Aorta (tissue), 5 donors: ENCODE measurements at regions not wholly inside any gene's neighbourhood (a gene's known extent, or its start where the extent isn't known, plus 50 kb on each side); places are given as distances from the start of the nearest gene placed in this dataset.

Experiments
- ATAC-seq: fragments of 200-7000 bp; cut with Tn5 transposase; one replicate; pipeline ENCODE4 v1.9.1; 2022; ENCODE audit warnings: moderate library complexity; ENCODE audit not compliant: low FRiP score
- DNase-seq, 2 donors: peaks; one replicate each; pipeline ENCODE4 v3.0.0-alpha.2; 2020
- H3K27ac ChIP-seq, 2 donors: one replicate each; pipeline ENCODE4 v1.5.1; 2013; ENCODE audit warnings: low read length in 2 of 2, mild to moderate bottlenecking in 2 of 2, moderate library complexity in 2 of 2, control low read depth in 1 of 2, inconsistent platforms in 1 of 2, low read depth in 1 of 2
- H3K27me3 ChIP-seq, 2 donors: one replicate each; pipeline ENCODE4 v1.6.1; 2013; ENCODE audit warnings: control low read depth in 1 of 2, low read length in 1 of 2, mild to moderate bottlenecking in 1 of 2, moderate library complexity in 1 of 2; ENCODE audit not compliant: insufficient read depth in 2 of 2, control insufficient read depth in 1 of 2
- H3K36me3 ChIP-seq, 2 donors: one replicate each; pipeline ENCODE4 v1.6.1; 2013; ENCODE audit warnings: control low read depth in 1 of 2, low read length in 1 of 2, mild to moderate bottlenecking in 1 of 2; ENCODE audit not compliant: insufficient read depth in 2 of 2, control insufficient read depth in 1 of 2
- H3K4me1 ChIP-seq, 2 donors: one replicate each; pipeline ENCODE4 v1.6.1; 2013; ENCODE audit warnings: low read length in 2 of 2, control low read depth in 1 of 2, mild to moderate bottlenecking in 1 of 2, moderate library complexity in 1 of 2; ENCODE audit not compliant: insufficient read depth in 2 of 2, control insufficient read depth in 1 of 2
- H3K4me3 ChIP-seq, 2 donors: one replicate each; pipeline ENCODE4 v1.5.1; 2013; ENCODE audit warnings: low read length in 2 of 2, control low read depth in 1 of 2, mild to moderate bottlenecking in 1 of 2
- H3K9me3 ChIP-seq: one replicate; pipeline ENCODE4 v1.6.1; 2013; ENCODE audit warnings: mild to moderate bottlenecking, low read length; ENCODE audit not compliant: control insufficient read depth
- WGBS, 2 donors: extraction: QIAGEN DNeasy Blood & Tissue Kit; methylation state at CpG; one replicate each; pipeline ENCODE4 v1.1.7; 2013; 5-methylcytosine and 5-hydroxymethylcytosine counted together
- intact Hi-C, 2 donors: fragments of 100-400 bp; cut with DNase I; formaldehyde crosslinking; loops; one replicate each; pipeline versions ENCODE4 v1.14.2 to v1.15.0; 2022
- donor health status: healthy with polysubstance abuse.
- donor health status: Bipolar disorder and iron deficiency.
- donor health status: DM: no; HTN: no; CAD: no.
- donor health status: DM: no; HTN: no; CAD: no.
- donor health status: DM: yes; HTN: yes; CAD: no.

DNA sequence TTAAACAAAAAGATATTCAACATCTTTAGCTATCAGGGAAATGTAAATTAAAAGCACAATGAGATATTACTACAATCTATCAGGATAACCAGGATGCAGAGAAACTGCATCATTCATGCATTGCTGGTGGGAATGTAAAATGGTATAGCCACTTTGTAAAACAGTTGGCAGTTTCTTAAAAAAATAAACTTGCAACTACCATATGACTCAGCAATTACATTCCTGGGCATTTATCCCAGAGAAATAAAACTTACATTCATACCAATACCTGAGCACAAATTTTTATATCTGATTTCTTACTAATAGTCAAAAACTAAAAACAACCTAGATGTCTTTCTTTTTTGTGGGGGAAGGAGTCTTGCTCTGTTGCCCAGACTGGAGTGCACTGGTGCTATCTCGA lies 190.3 kb upstream of the TAB2 start:
- Histone ChIP-seq H3K9me3 (no peaks in the 10 kb centered on the region), H3K4me1 (no peaks in the 10 kb centered on the region), H3K4me3 (no peak overlapping the region), H3K36me3 (no peaks in the 10 kb centered on the region), H3K27ac (no peak overlapping the region), H3K27me3 (no peaks in the 10 kb centered on the region)
- intact Hi-C loops, result no loop called here
- 93 to 95% methylated on average over 1 of the region's 1 CpG for WGBS, 2 donors
- ATAC-seq (no peak), DNase-seq (no peak)

DNA sequence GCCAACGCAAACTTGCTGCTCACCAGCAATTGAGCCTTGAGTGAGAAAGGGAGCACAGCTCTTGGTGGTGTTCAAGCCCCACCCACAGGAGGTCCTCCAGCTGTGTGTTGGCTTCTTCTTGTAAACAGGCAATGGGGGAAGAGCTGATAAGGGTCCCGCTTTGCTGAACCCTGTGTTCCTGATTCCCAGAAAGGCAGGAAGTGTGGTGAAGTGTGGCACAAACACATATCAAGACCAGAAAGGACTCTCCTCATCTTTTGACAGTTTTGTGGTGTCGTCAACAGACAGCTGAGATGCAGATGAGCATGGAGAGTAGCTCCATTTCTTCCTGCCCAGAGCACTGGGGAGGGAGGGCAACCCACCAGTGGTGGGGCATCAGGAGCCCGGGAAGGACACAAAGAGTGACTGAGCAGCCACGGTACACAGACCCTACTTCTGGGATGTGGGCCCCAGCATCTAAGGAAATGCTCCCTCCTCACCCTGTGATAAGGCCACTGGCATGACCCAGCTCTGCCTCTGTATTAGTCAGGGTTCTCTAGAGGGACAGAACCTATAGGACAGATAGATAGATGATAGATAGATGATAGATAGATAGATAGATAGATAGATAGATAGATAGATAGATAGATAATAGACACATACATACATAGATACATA lies 188.9 kb upstream of the TAB2 start:
- no peaks in the 10 kb centered on the region for H3K27me3 ChIP-seq
- WGBS, 2 donors, result 91 to 95% methylated on average over 5 of the region's 5 CpGs
- DNase-seq (no peak), ATAC-seq (no peak)
- no peak overlapping the region for H3K27ac ChIP-seq
- intact Hi-C loops, result no loop called here
- H3K9me3 ChIP-seq, result no peaks in the 10 kb centered on the region
- no peak overlapping the region for H3K4me3 ChIP-seq
- H3K4me1 ChIP-seq, result no peaks in the 10 kb centered on the region
- no peaks in the 10 kb centered on the region for H3K36me3 ChIP-seq

DNA sequence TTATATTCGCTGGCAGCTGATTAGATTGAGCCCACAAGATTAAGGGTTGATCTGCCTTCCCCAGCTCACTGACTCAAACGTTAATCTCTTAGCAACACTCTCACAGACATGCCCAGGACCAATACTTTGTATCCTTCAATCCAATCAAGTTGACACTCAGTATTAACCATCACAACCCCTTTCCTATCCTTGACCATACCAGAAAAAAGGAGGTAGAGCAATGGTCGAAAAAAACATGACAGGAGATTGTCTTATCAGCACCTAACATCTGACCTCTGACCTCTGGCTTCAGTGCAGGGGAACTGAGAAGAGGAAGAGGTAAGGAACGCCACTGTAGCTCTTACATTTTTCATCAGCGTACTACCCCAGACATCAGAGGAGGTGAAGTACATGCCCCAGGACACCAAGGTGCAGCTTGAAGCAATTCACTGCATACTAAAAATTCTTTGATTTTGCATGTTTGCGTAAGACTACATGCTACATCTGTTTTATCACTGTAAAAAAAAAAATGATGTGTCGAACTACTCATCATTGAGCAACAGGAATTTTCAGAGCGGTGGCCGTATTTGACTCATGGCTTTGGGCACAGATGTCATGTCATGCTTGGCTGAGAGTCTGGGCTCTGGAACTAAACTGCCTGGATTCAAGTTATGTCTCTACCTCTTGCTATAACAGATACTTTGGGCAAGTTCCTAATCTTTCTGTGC lies 188.0 kb upstream of the TAB2 start:
- no peak overlapping the region for H3K27ac ChIP-seq
- H3K4me1 ChIP-seq, result no peaks in the 10 kb centered on the region
- no peak overlapping the region for H3K4me3 ChIP-seq
- ATAC-seq (no peak), DNase-seq (no peak)
- no peaks in the 10 kb centered on the region for H3K36me3 ChIP-seq
- no peaks in the 10 kb centered on the region for H3K9me3 ChIP-seq
- intact Hi-C loops, result no loop called here
- 61 to 80% methylated on average over 9 of the region's 9 CpGs for WGBS, 2 donors
- no peaks in the 10 kb centered on the region for H3K27me3 ChIP-seq

DNA sequence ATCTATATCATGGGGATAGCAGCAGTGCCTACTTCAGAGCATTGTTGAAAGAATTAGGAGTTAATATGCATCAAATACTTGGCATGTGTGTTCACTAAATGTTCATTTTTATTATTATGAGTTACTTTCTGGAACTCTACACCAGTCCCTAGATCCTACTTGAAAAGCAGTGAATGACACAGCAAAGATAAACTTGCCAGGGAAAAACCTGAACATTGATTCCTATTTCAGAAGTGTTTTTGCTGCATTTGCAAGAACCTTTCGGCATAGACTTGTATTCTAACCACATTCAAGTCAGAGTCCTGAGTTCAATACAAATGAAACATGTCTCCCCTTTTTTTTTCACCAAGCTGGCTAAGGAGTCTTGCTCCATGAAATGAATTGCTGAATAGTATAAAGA lies 187.4 kb upstream of the TAB2 start:
- Histone ChIP-seq H3K27ac (no peak overlapping the region), H3K36me3 (no peaks in the 10 kb centered on the region), H3K9me3 (no peaks in the 10 kb centered on the region), H3K4me3 (no peak overlapping the region), H3K27me3 (no peaks in the 10 kb centered on the region), H3K4me1 (no peaks in the 10 kb centered on the region)
- ATAC-seq (no peak), DNase-seq (no peak)
- WGBS, 2 donors, result 59 to 82% methylated on average over 1 of the region's 1 CpG
- intact Hi-C loops, result no loop called here

DNA sequence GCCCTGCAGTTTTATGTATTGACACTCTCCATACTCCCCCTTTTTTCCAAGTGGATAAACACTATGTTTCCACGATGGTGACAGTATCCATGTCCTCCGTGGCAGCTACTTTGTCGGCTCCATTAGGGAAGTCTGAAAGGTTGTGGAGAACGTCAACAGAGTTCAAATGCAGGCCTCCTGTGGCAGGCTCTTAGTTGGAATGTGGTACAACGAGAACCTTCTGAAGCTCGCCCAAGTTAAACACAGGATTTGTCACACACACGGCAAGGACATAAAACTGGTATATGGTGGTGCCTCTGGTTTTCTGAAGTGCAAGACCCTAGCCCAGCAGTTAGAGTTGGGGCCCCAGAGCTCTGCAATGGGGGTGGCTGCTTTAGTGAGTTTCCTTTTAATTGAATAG lies 187.0 kb upstream of the TAB2 start:
- no peak overlapping the region for H3K27ac ChIP-seq
- no peaks in the 10 kb centered on the region for H3K27me3 ChIP-seq
- no peaks in the 10 kb centered on the region for H3K4me1 ChIP-seq
- H3K4me3 ChIP-seq, result no peak overlapping the region
- DNase-seq (no peak), ATAC-seq (no peak)
- no peaks in the 10 kb centered on the region for H3K36me3 ChIP-seq
- H3K9me3 ChIP-seq, result no peaks in the 10 kb centered on the region
- 23 to 26% methylated on average over 7 of the region's 7 CpGs for WGBS, 2 donors
- intact Hi-C loops, result no loop called here

DNA sequence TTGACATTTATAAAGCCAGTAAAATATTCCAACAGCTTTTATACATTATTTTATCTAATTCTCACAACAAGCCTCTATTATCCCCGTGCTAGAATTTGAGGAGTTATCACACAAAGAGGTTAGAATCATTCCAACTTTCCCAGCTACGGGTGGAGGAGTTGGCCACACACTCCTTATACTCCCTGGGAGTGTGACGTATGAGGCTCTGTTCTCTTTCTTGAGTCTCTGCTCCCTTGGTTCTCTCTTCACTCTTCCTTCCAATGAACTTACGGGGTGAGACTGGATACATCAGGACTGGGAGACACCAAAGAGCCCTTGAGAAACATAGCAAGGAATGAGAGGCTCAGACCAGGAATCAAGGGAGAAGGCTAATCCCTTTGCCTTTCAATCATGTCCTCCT lies 185.6 kb upstream of the TAB2 start:
- Histone ChIP-seq H3K9me3 (no peaks in the 10 kb centered on the region), H3K27ac (no peak overlapping the region), H3K4me3 (no peak overlapping the region), H3K27me3 (no peaks in the 10 kb centered on the region), H3K36me3 (no peaks in the 10 kb centered on the region), H3K4me1 (no peaks in the 10 kb centered on the region)
- ATAC-seq (no peak), DNase-seq (no peak)
- 82 to 92% methylated on average over 4 of the region's 4 CpGs for WGBS, 2 donors
- intact Hi-C loops, result no loop called here

DNA sequence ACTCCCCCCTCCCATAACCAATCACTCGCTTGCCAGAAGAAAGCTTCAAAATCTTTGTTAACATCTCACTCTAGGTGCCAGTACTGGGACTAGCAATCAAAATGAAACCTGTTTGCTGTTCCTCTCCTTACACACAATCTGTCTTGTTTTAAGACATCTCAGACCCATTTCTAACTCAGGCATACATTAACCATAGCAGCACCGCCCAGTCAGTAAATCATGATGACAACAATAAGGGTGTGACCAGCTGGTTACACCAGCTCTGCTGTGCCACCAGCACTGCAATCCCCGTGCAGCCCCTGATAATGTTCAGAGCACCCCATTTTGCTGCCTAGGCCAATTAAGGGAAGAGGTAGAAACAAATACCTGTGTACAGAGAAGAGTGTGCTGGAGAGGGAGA lies 185.2 kb upstream of the TAB2 start:
- Histone ChIP-seq H3K27me3 (no peaks in the 10 kb centered on the region), H3K27ac (no peak overlapping the region), H3K9me3 (no peaks in the 10 kb centered on the region), H3K36me3 (no peaks in the 10 kb centered on the region), H3K4me1 (no peaks in the 10 kb centered on the region), H3K4me3 (no peak overlapping the region)
- ATAC-seq (no peak), DNase-seq (no peak)
- 94 to 95% methylated on average over 3 of the region's 3 CpGs for WGBS, 2 donors
- intact Hi-C loops, result no loop called here

DNA sequence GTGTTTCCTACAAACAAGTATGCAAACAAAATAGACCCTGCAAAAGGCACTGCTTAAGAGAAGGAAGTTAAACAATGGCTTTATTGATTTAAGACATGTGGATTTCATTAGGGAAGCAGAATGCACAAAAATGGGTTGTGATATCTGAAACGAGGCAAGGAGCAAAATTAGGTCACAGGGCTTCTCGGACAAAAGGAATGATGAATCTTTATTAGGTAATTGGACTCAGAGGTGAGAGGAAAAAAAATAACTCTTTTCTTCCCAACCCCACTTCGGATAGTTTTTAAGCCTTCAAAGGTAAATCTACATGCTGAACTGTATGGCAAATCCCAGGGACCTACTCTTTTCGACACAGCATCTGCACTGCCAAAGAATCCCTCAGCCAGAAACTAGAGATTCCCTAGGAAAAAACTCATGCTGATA lies 183.0 kb upstream of the TAB2 start:
- no peak for ATAC-seq
- no peaks in the 10 kb centered on the region for H3K36me3 ChIP-seq
- DNase-seq, result no peak
- no peak overlapping the region for H3K4me3 ChIP-seq
- no peaks in the 10 kb centered on the region for H3K27me3 ChIP-seq
- no peaks in the 10 kb centered on the region for H3K9me3 ChIP-seq
- H3K4me1 ChIP-seq, result no peaks in the 10 kb centered on the region
- intact Hi-C loops, result no loop called here
- WGBS, 2 donors, result 40 to 51% methylated on average over 4 of the region's 4 CpGs
- H3K27ac ChIP-seq, result no peak overlapping the region

DNA sequence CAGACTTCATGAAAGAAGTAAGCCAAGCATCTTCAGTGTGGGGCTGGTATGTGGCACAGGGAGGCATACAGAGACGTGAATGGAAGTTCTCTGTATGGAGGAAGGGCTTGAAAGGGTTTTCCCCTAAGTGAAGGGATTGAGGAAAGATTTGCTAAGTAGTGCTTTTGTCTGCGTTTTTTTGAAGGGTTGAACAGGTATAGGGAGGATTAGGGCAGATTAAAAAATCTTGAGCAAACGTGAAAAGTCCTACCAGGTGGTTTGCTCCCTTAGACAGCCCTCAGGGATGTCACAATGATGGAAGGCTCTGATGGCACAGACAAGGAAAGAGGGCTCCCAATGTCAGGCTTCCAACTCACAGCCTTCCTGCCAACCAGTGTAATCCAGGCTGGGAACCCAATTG lies 181.7 kb upstream of the TAB2 start:
- WGBS, 2 donors, result 72 to 89% methylated on average over 3 of the region's 3 CpGs
- no peak for DNase-seq
- Histone ChIP-seq H3K36me3 (no peaks in the 10 kb centered on the region), H3K4me1 (no peaks in the 10 kb centered on the region), H3K9me3 (no peaks in the 10 kb centered on the region), H3K4me3 (no peak overlapping the region), H3K27ac (no peak overlapping the region), H3K27me3 (no peaks in the 10 kb centered on the region)
- intact Hi-C loops, result no loop called here
- no peak for ATAC-seq
